ENCODE measurements at regions not wholly inside any gene's neighbourhood (a gene's known extent, or its start where the extent isn't known, plus 50 kb on each side); places are given as distances from the start of the nearest gene placed in this dataset.

DNA sequence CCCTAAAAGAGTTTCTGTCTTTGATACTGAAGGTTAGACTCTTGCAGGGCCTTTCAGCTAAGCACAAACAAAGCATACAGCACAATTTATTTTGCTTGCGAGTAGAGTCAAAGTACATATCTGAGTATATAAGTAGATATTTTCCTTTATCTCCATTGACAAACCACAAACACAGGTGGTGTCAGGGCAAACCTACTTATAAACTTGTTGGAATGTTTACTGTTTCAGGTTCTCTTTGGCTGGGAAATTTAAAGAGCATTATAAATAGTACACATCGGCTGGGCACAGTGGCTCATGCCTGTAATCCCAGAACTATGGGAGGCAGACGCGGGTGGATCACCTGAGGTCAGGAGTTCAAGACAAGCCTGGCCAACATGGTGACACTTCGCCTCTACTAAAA lies 442.6 kb upstream of the PSMD7 start:
- TF ChIP-seq CEBPB (IDR thresholded peaks at IDR 0.05; ENCODE audit: borderline replicate concordance, low read depth, low read length) (no peak), REXO4 (CRISPR knock-in tag; IDR thresholded peaks at IDR 0.05; ENCODE audit: borderline replicate concordance) (no peak), POLR2AphosphoS5 (IDR thresholded peaks at IDR 0.05; ENCODE audit: low read depth, low read length) (no peak), KLF11 (CRISPR knock-in tag; IDR thresholded peaks at IDR 0.05) (no peak), POLR2A (IDR thresholded peaks at IDR 0.05; ENCODE audit: insufficient read depth in 1 of 2, low read depth in 2 of 2, low read length in 2 of 2) (no peak), ZNF431 (CRISPR knock-in tag; IDR thresholded peaks at IDR 0.05; ENCODE audit: borderline replicate concordance, low read depth) (no peak), ZFAT (CRISPR knock-in tag; conservative IDR thresholded peaks at IDR 0.05) (no peak), RAD21 (CRISPR knock-in tag; IDR thresholded peaks at IDR 0.05) (no peak)
- TF ChIP-seq, protein P1, sequence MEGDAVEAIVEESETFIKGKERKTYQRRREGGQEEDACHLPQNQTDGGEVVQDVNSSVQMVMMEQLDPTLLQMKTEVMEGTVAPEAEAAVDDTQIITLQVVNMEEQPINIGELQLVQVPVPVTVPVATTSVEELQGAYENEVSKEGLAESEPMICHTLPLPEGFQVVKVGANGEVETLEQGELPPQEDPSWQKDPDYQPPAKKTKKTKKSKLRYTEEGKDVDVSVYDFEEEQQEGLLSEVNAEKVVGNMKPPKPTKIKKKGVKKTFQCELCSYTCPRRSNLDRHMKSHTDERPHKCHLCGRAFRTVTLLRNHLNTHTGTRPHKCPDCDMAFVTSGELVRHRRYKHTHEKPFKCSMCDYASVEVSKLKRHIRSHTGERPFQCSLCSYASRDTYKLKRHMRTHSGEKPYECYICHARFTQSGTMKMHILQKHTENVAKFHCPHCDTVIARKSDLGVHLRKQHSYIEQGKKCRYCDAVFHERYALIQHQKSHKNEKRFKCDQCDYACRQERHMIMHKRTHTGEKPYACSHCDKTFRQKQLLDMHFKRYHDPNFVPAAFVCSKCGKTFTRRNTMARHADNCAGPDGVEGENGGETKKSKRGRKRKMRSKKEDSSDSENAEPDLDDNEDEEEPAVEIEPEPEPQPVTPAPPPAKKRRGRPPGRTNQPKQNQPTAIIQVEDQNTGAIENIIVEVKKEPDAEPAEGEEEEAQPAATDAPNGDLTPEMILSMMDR (CRISPR knock-in tag; IDR thresholded peaks at IDR 0.05): no peak
- TF ChIP-seq, protein P2, sequence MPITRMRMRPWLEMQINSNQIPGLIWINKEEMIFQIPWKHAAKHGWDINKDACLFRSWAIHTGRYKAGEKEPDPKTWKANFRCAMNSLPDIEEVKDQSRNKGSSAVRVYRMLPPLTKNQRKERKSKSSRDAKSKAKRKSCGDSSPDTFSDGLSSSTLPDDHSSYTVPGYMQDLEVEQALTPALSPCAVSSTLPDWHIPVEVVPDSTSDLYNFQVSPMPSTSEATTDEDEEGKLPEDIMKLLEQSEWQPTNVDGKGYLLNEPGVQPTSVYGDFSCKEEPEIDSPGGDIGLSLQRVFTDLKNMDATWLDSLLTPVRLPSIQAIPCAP (CRISPR knock-in tag; IDR thresholded peaks at IDR 0.05; ENCODE audit: low read depth): no peak
- TF ChIP-seq, protein P3, sequence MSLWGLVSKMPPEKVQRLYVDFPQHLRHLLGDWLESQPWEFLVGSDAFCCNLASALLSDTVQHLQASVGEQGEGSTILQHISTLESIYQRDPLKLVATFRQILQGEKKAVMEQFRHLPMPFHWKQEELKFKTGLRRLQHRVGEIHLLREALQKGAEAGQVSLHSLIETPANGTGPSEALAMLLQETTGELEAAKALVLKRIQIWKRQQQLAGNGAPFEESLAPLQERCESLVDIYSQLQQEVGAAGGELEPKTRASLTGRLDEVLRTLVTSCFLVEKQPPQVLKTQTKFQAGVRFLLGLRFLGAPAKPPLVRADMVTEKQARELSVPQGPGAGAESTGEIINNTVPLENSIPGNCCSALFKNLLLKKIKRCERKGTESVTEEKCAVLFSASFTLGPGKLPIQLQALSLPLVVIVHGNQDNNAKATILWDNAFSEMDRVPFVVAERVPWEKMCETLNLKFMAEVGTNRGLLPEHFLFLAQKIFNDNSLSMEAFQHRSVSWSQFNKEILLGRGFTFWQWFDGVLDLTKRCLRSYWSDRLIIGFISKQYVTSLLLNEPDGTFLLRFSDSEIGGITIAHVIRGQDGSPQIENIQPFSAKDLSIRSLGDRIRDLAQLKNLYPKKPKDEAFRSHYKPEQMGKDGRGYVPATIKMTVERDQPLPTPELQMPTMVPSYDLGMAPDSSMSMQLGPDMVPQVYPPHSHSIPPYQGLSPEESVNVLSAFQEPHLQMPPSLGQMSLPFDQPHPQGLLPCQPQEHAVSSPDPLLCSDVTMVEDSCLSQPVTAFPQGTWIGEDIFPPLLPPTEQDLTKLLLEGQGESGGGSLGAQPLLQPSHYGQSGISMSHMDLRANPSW (CRISPR knock-in tag; IDR thresholded peaks at IDR 0.05; ENCODE audit: borderline replicate concordance): no peak
- TF ChIP-seq, protein P4, sequence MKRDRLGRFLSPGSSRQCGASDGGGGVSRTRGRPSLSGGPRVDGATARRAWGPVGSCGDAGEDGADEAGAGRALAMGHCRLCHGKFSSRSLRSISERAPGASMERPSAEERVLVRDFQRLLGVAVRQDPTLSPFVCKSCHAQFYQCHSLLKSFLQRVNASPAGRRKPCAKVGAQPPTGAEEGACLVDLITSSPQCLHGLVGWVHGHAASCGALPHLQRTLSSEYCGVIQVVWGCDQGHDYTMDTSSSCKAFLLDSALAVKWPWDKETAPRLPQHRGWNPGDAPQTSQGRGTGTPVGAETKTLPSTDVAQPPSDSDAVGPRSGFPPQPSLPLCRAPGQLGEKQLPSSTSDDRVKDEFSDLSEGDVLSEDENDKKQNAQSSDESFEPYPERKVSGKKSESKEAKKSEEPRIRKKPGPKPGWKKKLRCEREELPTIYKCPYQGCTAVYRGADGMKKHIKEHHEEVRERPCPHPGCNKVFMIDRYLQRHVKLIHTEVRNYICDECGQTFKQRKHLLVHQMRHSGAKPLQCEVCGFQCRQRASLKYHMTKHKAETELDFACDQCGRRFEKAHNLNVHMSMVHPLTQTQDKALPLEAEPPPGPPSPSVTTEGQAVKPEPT (CRISPR knock-in tag; IDR thresholded peaks at IDR 0.05; ENCODE audit: low read depth): no peak

Measured in HepG2 (cell line).